ENCODE measurements at regions not wholly inside any gene's neighbourhood (a gene's known extent, or its start where the extent isn't known, plus 50 kb on each side); places are given as distances from the start of the nearest gene placed in this dataset.

DNA sequence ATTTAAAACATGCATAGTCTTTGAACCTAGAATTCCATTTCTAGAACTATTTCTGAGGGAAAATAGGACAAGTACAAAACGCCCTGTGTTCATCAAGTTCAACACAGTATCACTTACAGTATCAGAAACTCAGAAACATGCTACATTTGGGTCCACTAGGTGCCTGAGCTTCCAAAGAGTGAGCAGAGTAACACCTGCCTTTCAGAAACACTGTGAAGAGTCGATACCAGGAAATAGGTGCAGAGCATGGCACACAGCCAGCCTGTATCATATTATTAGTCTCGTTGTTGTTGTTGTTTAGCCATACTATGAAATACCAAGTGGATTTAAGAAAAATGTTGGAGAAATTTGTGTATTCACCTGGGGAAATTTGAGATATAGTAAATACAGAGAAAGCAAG lies 392.1 kb upstream of the MGMT start:
- TF ChIP-seq, protein P1, sequence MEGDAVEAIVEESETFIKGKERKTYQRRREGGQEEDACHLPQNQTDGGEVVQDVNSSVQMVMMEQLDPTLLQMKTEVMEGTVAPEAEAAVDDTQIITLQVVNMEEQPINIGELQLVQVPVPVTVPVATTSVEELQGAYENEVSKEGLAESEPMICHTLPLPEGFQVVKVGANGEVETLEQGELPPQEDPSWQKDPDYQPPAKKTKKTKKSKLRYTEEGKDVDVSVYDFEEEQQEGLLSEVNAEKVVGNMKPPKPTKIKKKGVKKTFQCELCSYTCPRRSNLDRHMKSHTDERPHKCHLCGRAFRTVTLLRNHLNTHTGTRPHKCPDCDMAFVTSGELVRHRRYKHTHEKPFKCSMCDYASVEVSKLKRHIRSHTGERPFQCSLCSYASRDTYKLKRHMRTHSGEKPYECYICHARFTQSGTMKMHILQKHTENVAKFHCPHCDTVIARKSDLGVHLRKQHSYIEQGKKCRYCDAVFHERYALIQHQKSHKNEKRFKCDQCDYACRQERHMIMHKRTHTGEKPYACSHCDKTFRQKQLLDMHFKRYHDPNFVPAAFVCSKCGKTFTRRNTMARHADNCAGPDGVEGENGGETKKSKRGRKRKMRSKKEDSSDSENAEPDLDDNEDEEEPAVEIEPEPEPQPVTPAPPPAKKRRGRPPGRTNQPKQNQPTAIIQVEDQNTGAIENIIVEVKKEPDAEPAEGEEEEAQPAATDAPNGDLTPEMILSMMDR (IDR thresholded peaks at IDR 0.05) = no peak
- no peak for TF ChIP-seq POLR2A (IDR thresholded peaks at IDR 0.05)

Data from ovary (tissue), 3 donors.